HT-29 (cell line): ENCODE measurements at regions not wholly inside any gene's neighbourhood (a gene's known extent, or its start where the extent isn't known, plus 50 kb on each side); places are given as distances from the start of the nearest gene placed in this dataset.
"Not testable (repeated sequence)": the region's sequence is repeated elsewhere in the genome, so short reads cannot be mapped to it uniquely, and the experiment has no call there.

Experiments
- DNase-seq: peaks from one replicate; pipeline ENCODE4 v3.0.0-alpha.2; 2015; ENCODE audit warnings: low spot score

- no peak for DNase-seq
Measured at GRCh38 chr5:17690473-17690872, 56.2 kb downstream of the TAF11L14 start.

GRCh38 chr5:17691762-17692161 lies 57.5 kb downstream of the TAF11L14 start:
- DNase-seq = no peak

- DNase-seq = no peak
Measured at GRCh38 chr5:17694371-17694770, 60.1 kb downstream of the TAF11L14 start.

- no peak for DNase-seq
Measured at GRCh38 chr5:17694914-17695313, 60.7 kb downstream of the TAF11L14 start.

GRCh38 chr5:17696627-17697026 lies 62.4 kb downstream of the TAF11L14 start:
- DNase-seq = no peak

- no peak for DNase-seq
Measured at GRCh38 chr5:17697671-17698070, 63.4 kb downstream of the TAF11L14 start.

- DNase-seq = no peak
Measured at GRCh38 chr5:17709011-17709710, 74.9 kb downstream of the TAF11L14 start.

- DNase-seq = no peak
Measured at GRCh38 chr5:17713301-17713700, 79.0 kb downstream of the TAF11L14 start.

- no peak for DNase-seq
Measured at GRCh38 chr5:17714186-17714585, 79.9 kb downstream of the TAF11L14 start.

- no peak for DNase-seq
Measured at GRCh38 chr5:17719592-17719991, 85.3 kb downstream of the TAF11L14 start.

GRCh38 chr5:17720071-17720470 lies 85.8 kb downstream of the TAF11L14 start:
- no peak for DNase-seq

GRCh38 chr5:17723876-17724275 lies 89.6 kb downstream of the TAF11L14 start:
- DNase-seq = no peak

- DNase-seq = no peak
Measured at GRCh38 chr5:17727098-17727497, 92.8 kb downstream of the TAF11L14 start.

- no peak for DNase-seq
Measured at GRCh38 chr5:17730421-17730820, 96.2 kb downstream of the TAF11L14 start.

- DNase-seq = no peak
Measured at GRCh38 chr5:17732351-17732923, 98.2 kb downstream of the TAF11L14 start.

GRCh38 chr5:17734011-17734410 lies 99.8 kb downstream of the TAF11L14 start:
- DNase-seq = no peak

- DNase-seq = no peak
Measured at GRCh38 chr5:17735761-17736160, 101.5 kb downstream of the TAF11L14 start.

GRCh38 chr5:17737092-17737491 lies 102.8 kb downstream of the TAF11L14 start:
- DNase-seq = no peak

- DNase-seq = no peak
Measured at GRCh38 chr5:17738446-17738845, 104.2 kb downstream of the TAF11L14 start.

GRCh38 chr5:17743580-17744435 lies 109.5 kb downstream of the TAF11L14 start:
- no peak for DNase-seq

- no peak for DNase-seq
Measured at GRCh38 chr5:17748201-17748600, 113.9 kb downstream of the TAF11L14 start.

GRCh38 chr5:17748941-17749340 lies 114.7 kb downstream of the TAF11L14 start:
- no peak for DNase-seq

- DNase-seq = not testable (repeated sequence)
Measured at GRCh38 chr5:17755406-17755805, 121.1 kb downstream of the TAF11L14 start.
